ENCODE measurements at regions not wholly inside any gene's neighbourhood (a gene's known extent, or its start where the extent isn't known, plus 50 kb on each side); places are given as distances from the start of the nearest gene placed in this dataset.

DNA sequence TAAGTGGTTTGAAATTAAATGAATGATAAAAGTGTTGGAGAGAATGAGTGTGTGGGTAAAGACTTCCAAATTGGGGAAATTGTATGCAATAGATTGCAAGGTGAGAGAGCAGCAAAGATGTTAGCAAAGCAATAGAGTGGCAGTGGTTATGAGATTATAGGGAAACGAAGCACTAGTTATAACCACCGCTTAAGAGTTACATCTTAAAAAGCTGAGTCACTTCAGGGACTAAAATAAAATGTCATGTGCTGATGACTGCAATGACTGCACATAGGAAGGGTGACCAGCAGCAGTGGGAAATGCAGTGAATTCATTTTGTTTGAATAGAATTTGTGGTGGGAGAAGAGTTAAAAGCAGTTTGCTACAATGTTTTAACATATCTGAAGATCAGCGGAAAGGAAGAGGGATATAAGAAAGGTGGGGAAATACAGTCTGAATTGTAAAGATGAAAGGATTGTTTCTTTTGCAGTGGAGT, 127.3 kb downstream of the RAP2B start:
- Mint-ChIP-seq H3K9me3 (no peaks in the 10 kb centered on the region), H3K4me1 (peaks cover 21% of the 10 kb centered on the region), H3K27ac (no peak overlapping the region), H3K4me3 (no peak overlapping the region), H3K27me3 (ENCODE audit: low read depth) (no peaks in the 10 kb centered on the region), H3K36me3 (no peaks in the 10 kb centered on the region)
- DNase-seq (ENCODE audit: low spot score) (no peak), ATAC-seq (no peak)
- ChIA-PET POLR2A (no interaction called here), CTCF (no interaction called here)
- TF ChIP-seq KAT7 (CRISPR knock-in tag; IDR thresholded peaks at IDR 0.05; ENCODE audit: borderline replicate concordance), result no peak

DNA sequence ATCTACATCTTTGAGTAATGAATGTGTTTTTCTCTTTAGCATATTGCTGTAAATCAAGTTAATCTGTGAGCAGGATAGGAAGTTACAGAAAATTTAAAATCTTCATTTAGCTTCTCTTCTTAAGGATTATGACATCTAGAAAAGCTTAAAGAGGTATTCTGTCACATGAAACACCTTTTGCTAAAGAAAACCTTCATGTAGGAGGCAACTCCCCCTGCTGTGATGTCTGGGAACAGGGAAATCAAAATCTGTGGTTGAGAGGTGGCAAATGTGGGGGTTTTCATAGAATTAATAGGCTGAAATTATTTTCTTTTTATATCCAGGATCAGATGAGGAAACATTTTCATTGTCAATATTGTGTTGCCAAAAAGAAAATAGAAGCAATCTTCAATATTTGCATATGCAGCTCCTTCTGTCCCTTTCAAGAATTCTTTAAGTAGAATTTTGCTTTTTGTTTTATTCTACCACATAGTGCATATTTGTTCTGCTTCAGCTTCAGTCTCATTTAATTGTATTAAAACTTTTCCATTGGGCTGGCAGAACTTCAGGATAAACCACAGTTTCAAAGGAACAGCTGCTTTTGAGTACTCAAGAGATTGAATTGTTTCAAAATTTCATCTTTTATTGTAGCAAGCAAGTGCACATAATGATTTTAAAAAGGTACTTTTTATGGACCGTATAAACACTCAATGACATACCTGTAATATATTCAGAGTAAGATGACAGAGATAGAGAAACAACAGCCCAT, 128.4 kb downstream of the RAP2B start:
- no peaks in the 10 kb centered on the region for H3K9me3 Mint-ChIP-seq
- H3K27ac Mint-ChIP-seq, result no peak overlapping the region
- H3K4me1 Mint-ChIP-seq, result peaks cover 17% of the 10 kb centered on the region
- DNase-seq (ENCODE audit: low spot score) (no peak), ATAC-seq (no peak)
- ChIA-PET POLR2A (interaction anchor here (1.0 kb wide), 1 partner anchor 129 kb away, joined by 3 read pairs; no protein-coding TSS in a partner anchor), CTCF (interaction anchor here (0.8 to 1.5 kb wide), 6 partner anchors 17 to 478 kb away, joined by 3 to 9 read pairs (median 3); no protein-coding TSS in a partner anchor)
- TF ChIP-seq, protein P1, sequence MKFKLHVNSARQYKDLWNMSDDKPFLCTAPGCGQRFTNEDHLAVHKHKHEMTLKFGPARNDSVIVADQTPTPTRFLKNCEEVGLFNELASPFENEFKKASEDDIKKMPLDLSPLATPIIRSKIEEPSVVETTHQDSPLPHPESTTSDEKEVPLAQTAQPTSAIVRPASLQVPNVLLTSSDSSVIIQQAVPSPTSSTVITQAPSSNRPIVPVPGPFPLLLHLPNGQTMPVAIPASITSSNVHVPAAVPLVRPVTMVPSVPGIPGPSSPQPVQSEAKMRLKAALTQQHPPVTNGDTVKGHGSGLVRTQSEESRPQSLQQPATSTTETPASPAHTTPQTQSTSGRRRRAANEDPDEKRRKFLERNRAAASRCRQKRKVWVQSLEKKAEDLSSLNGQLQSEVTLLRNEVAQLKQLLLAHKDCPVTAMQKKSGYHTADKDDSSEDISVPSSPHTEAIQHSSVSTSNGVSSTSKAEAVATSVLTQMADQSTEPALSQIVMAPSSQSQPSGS (CRISPR knock-in tag; IDR thresholded peaks at IDR 0.05; ENCODE audit: borderline replicate concordance, low read depth), result no peak
- no peak for TF ChIP-seq SP1 (CRISPR knock-in tag; conservative IDR thresholded peaks at IDR 0.05)
- TF ChIP-seq NR1H2 (CRISPR knock-in tag; IDR thresholded peaks at IDR 0.05), result no peak
- TF ChIP-seq RORB (CRISPR knock-in tag; IDR thresholded peaks at IDR 0.05), result no peak
- no peak for TF ChIP-seq EMX1 (CRISPR knock-in tag; IDR thresholded peaks at IDR 0.05)
- TF ChIP-seq, protein P2, sequence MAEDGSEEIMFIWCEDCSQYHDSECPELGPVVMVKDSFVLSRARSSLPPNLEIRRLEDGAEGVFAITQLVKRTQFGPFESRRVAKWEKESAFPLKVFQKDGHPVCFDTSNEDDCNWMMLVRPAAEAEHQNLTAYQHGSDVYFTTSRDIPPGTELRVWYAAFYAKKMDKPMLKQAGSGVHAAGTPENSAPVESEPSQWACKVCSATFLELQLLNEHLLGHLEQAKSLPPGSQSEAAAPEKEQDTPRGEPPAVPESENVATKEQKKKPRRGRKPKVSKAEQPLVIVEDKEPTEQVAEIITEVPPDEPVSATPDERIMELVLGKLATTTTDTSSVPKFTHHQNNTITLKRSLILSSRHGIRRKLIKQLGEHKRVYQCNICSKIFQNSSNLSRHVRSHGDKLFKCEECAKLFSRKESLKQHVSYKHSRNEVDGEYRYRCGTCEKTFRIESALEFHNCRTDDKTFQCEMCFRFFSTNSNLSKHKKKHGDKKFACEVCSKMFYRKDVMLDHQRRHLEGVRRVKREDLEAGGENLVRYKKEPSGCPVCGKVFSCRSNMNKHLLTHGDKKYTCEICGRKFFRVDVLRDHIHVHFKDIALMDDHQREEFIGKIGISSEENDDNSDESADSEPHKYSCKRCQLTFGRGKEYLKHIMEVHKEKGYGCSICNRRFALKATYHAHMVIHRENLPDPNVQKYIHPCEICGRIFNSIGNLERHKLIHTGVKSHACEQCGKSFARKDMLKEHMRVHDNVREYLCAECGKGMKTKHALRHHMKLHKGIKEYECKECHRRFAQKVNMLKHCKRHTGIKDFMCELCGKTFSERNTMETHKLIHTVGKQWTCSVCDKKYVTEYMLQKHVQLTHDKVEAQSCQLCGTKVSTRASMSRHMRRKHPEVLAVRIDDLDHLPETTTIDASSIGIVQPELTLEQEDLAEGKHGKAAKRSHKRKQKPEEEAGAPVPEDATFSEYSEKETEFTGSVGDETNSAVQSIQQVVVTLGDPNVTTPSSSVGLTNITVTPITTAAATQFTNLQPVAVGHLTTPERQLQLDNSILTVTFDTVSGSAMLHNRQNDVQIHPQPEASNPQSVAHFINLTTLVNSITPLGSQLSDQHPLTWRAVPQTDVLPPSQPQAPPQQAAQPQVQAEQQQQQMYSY (CRISPR knock-in tag; IDR thresholded peaks at IDR 0.05), result no peak
- TF ChIP-seq ESRRA (CRISPR knock-in tag; IDR thresholded peaks at IDR 0.05; ENCODE audit: borderline replicate concordance), result no peak
- TF ChIP-seq, protein P3, sequence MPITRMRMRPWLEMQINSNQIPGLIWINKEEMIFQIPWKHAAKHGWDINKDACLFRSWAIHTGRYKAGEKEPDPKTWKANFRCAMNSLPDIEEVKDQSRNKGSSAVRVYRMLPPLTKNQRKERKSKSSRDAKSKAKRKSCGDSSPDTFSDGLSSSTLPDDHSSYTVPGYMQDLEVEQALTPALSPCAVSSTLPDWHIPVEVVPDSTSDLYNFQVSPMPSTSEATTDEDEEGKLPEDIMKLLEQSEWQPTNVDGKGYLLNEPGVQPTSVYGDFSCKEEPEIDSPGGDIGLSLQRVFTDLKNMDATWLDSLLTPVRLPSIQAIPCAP (CRISPR knock-in tag; IDR thresholded peaks at IDR 0.05), result no peak
- TF ChIP-seq CREB1 (CRISPR knock-in tag; IDR thresholded peaks at IDR 0.05), result no peak
- no peak for TF ChIP-seq TEAD4 (CRISPR knock-in tag; IDR thresholded peaks at IDR 0.05)
- TF ChIP-seq ELF4 (CRISPR knock-in tag; IDR thresholded peaks at IDR 0.05; ENCODE audit: low read depth), result no peak
- TF ChIP-seq, protein P4, sequence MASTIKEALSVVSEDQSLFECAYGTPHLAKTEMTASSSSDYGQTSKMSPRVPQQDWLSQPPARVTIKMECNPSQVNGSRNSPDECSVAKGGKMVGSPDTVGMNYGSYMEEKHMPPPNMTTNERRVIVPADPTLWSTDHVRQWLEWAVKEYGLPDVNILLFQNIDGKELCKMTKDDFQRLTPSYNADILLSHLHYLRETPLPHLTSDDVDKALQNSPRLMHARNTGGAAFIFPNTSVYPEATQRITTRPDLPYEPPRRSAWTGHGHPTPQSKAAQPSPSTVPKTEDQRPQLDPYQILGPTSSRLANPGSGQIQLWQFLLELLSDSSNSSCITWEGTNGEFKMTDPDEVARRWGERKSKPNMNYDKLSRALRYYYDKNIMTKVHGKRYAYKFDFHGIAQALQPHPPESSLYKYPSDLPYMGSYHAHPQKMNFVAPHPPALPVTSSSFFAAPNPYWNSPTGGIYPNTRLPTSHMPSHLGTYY (CRISPR knock-in tag; IDR thresholded peaks at IDR 0.05), result no peak
- no peaks in the 10 kb centered on the region for H3K36me3 Mint-ChIP-seq
- no peaks in the 10 kb centered on the region for H3K27me3 Mint-ChIP-seq (ENCODE audit: low read depth)
- no peak overlapping the region for H3K4me3 Mint-ChIP-seq

DNA sequence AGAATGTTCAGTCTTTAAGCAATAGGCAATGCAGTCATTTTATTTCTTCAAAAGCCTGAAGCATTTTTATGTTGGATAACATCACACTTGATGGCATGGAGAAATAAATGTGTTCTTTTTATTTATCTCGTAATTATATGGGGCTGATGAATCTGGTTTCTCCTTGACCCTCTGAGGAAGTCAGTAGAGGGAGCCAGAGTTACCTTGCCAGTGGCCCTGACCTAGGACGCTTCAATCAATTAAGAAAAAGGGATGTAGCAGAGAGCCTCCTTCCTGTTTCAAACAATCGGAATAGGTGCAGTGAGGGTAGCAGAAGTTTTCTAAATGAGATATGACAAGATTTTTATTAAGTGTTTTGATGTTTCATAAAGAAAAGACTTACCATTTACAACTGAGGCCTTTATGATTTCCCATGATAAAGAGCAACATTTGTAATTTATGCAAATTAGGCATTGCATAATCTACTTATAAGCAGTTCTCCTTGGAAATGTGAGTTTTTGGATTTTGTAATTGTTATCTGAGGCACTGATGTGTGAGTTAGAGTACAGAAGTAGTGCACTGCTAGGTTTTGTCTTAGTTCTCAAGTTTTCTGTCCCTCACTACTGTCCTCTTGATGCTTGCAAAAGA, 129.1 kb downstream of the RAP2B start:
- Mint-ChIP-seq H3K27ac (no peak overlapping the region), H3K36me3 (no peaks in the 10 kb centered on the region), H3K4me3 (no peak overlapping the region), H3K9me3 (no peaks in the 10 kb centered on the region), H3K27me3 (ENCODE audit: low read depth) (no peaks in the 10 kb centered on the region), H3K4me1 (peaks cover 17% of the 10 kb centered on the region)
- TF ChIP-seq, protein P5, sequence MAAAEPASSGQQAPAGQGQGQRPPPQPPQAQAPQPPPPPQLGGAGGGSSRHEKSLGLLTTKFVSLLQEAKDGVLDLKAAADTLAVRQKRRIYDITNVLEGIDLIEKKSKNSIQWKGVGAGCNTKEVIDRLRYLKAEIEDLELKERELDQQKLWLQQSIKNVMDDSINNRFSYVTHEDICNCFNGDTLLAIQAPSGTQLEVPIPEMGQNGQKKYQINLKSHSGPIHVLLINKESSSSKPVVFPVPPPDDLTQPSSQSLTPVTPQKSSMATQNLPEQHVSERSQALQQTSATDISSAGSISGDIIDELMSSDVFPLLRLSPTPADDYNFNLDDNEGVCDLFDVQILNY (CRISPR knock-in tag; IDR thresholded peaks at IDR 0.05), result no peak
- no peak for DNase-seq (ENCODE audit: low spot score)
- ATAC-seq, result peak; percentile 98
- ChIA-PET POLR2A (no interaction called here), CTCF (interaction anchor here (0.8 to 1.5 kb wide), 5 partner anchors 16 to 478 kb away, joined by 3 to 9 read pairs (median 3); no protein-coding TSS in a partner anchor)

Measured in WTC11 (cell line).